GM12892 (cell line): ENCODE measurements at regions not wholly inside any gene's neighbourhood (a gene's known extent, or its start where the extent isn't known, plus 50 kb on each side); places are given as distances from the start of the nearest gene placed in this dataset.

ENCODE experiments used
- POLR2A ChIP-seq: IDR thresholded peaks from 2 replicates; pipeline ENCODE4 v1.6.1; 2011; ENCODE audit warnings: low read depth, low read length, control low read depth
- POLR2AphosphoS5 ChIP-seq: IDR thresholded peaks from 2 replicates; pipeline ENCODE4 v1.6.1; 2011; ENCODE audit warnings: low read depth, low read length, control low read depth

- TF ChIP-seq POLR2AphosphoS5, result no peak
- no peak for TF ChIP-seq POLR2A
These were observed 1336.9 kb downstream of the BRD1 start for GRCh38 chr22:48490500-48491411.
